ENCODE measurements at regions not wholly inside any gene's neighbourhood (a gene's known extent, or its start where the extent isn't known, plus 50 kb on each side); places are given as distances from the start of the nearest gene placed in this dataset.

DNA sequence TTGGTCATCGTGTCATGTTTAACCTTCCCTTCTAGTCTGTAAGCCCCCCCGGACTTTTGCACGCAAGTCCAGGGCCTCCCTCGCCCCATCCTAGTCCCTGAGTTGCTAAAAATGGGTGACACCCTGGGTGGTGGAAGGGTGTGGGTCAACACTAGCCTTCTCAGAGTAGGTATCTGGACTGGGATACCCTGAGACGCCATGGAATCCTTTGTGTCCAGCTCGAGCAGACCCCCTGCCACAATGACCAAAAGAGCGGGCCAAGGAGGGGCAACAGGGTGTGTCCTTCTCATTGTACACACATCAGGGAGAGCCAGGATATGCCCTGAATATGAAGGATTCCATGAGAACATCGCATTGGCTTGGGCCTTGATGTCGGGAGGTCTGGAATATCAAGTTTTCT, 67.5 kb upstream of the ATP12A start:
- POLR2A ChIA-PET: no interaction called here

DNA sequence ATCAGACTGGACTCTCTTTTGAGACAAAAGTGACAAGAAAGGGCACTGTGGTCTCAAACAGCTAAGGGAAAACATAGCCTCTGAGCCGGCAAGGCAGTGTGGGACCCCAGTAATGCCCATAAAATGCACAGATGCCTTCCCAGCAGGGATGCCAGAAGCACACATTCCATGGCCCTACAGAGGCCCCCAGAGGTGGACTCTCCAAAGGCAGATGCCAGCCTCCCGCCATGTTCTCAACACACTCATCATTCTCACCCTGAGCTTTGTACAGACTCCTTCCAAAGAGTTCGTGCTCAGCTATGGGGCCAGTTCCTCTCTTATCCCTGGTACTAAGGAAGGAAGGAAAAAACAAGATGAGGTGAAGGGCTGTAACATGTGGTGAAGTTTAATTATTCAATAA, 67.1 kb upstream of the ATP12A start:
- POLR2A ChIA-PET: no interaction called here
- WGBS (ENCODE audit: insufficient coverage): 89% methylated on average over 1 of the region's 3 CpGs

More for the DNA sequence above, 67.5 kb upstream of the ATP12A start:
- CTCF ChIA-PET: interaction anchor here (1.1 to 1.7 kb wide), 5 partner anchors 10 to 107 kb away, joined by 3 to 7 read pairs (median 4); no protein-coding TSS in a partner anchor
- peaks cover 0 to 9% (median under 1%) of the 10 kb centered on the region in 4 experiments for H3K4me1 ChIP-seq (ENCODE audit: control extremely low read depth in 1 of 4, control insufficient read depth in 4 of 4, insufficient read depth in 4 of 4, low read length in 3 of 4)
- no peak for DNase-seq
- H3K27me3 ChIP-seq (replicated peaks in 2 of 5; ENCODE audit: control insufficient read depth in 4 of 5, insufficient read depth in 5 of 5, low read length in 4 of 5): no peaks in the 10 kb centered on the region
- no peaks in the 10 kb centered on the region for H3K36me3 ChIP-seq (ENCODE audit: control insufficient read depth in 4 of 4, insufficient read depth in 4 of 4, low read length in 3 of 4)
- H3K9me3 ChIP-seq (ENCODE audit: control extremely low read depth in 1 of 5, control insufficient read depth in 4 of 5, insufficient read depth in 2 of 5, low read depth in 1 of 5, low read length in 4 of 5): no peaks in the 10 kb centered on the region
- H3K4me3 ChIP-seq (ENCODE audit: control insufficient read depth in 1 of 7, extremely low read depth in 1 of 7, insufficient read depth in 4 of 7, low read depth in 2 of 7, low read length in 6 of 7): no peak overlapping the region
- WGBS (ENCODE audit: insufficient coverage): over 99% methylated on average over 9 of the region's 9 CpGs
- H3K27ac ChIP-seq (ENCODE audit: insufficient read depth in 1 of 2, low read depth in 1 of 2, low read length in 2 of 2, poor library complexity in 1 of 2, severe bottlenecking in 2 of 2): no peak overlapping the region

DNA sequence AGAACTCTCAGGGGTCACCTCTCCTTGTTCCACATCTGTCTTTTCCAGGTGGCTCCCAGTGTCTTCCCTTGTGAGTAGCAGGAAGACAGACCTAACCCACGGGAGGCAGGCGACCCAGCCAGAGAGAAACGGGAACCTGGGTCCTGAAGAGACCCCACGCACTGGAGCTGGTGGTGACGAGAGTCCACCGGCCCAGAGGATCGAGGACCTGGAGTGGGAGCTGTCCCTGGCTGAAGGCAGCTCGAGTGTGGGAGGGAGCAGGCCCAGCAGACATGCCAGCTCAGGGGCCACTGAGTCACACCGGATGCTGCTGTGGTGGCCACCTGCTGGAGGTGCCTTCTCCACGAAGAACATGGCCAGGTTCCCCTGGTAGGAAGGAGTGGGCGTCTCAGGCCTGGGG, 66.5 kb upstream of the ATP12A start:
- WGBS (ENCODE audit: insufficient coverage): 95% methylated on average over 11 of the region's 11 CpGs
- CTCF ChIA-PET: interaction anchor here (0.6 to 1.7 kb wide), 4 partner anchors 9 to 526 kb away, joined by 3 to 4 read pairs (median 4); no protein-coding TSS in a partner anchor
- H3K27ac ChIP-seq (ENCODE audit: insufficient read depth in 1 of 2, low read depth in 1 of 2, low read length in 2 of 2, poor library complexity in 1 of 2, severe bottlenecking in 2 of 2): no peak overlapping the region
- no peaks in the 10 kb centered on the region for H3K9me3 ChIP-seq (ENCODE audit: control extremely low read depth in 1 of 5, control insufficient read depth in 4 of 5, insufficient read depth in 2 of 5, low read depth in 1 of 5, low read length in 4 of 5)
- no peak for DNase-seq
- POLR2A ChIA-PET: no interaction called here
- H3K36me3 ChIP-seq (ENCODE audit: control insufficient read depth in 4 of 4, insufficient read depth in 4 of 4, low read length in 3 of 4): no peaks in the 10 kb centered on the region
- no peak overlapping the region for H3K4me3 ChIP-seq (ENCODE audit: control insufficient read depth in 1 of 7, extremely low read depth in 1 of 7, insufficient read depth in 4 of 7, low read depth in 2 of 7, low read length in 6 of 7)
- no peaks in the 10 kb centered on the region for H3K27me3 ChIP-seq (replicated peaks in 2 of 5; ENCODE audit: control insufficient read depth in 4 of 5, insufficient read depth in 5 of 5, low read length in 4 of 5)
- H3K4me1 ChIP-seq (ENCODE audit: control extremely low read depth in 1 of 4, control insufficient read depth in 4 of 4, insufficient read depth in 4 of 4, low read length in 3 of 4): peaks cover 0 to 20% (median 11%) of the 10 kb centered on the region in 4 experiments

More for the DNA sequence above, 67.1 kb upstream of the ATP12A start:
- no peak for DNase-seq
- Histone ChIP-seq H3K4me1 (ENCODE audit: control extremely low read depth in 1 of 4, control insufficient read depth in 4 of 4, insufficient read depth in 4 of 4, low read length in 3 of 4) (peaks cover 0 to 13% (median 4%) of the 10 kb centered on the region in 4 experiments), H3K4me3 (ENCODE audit: control insufficient read depth in 1 of 7, extremely low read depth in 1 of 7, insufficient read depth in 4 of 7, low read depth in 2 of 7, low read length in 6 of 7) (no peak overlapping the region), H3K9me3 (ENCODE audit: control extremely low read depth in 1 of 5, control insufficient read depth in 4 of 5, insufficient read depth in 2 of 5, low read depth in 1 of 5, low read length in 4 of 5) (no peaks in the 10 kb centered on the region), H3K36me3 (ENCODE audit: control insufficient read depth in 4 of 4, insufficient read depth in 4 of 4, low read length in 3 of 4) (no peaks in the 10 kb centered on the region), H3K27me3 (replicated peaks in 2 of 5; ENCODE audit: control insufficient read depth in 4 of 5, insufficient read depth in 5 of 5, low read length in 4 of 5) (no peaks in the 10 kb centered on the region), H3K27ac (ENCODE audit: insufficient read depth in 1 of 2, low read depth in 1 of 2, low read length in 2 of 2, poor library complexity in 1 of 2, severe bottlenecking in 2 of 2) (no peak overlapping the region)
- CTCF ChIA-PET: interaction anchor here (1.1 to 1.7 kb wide), 4 partner anchors 10 to 107 kb away, joined by 3 to 4 read pairs (median 4); no protein-coding TSS in a partner anchor

DNA sequence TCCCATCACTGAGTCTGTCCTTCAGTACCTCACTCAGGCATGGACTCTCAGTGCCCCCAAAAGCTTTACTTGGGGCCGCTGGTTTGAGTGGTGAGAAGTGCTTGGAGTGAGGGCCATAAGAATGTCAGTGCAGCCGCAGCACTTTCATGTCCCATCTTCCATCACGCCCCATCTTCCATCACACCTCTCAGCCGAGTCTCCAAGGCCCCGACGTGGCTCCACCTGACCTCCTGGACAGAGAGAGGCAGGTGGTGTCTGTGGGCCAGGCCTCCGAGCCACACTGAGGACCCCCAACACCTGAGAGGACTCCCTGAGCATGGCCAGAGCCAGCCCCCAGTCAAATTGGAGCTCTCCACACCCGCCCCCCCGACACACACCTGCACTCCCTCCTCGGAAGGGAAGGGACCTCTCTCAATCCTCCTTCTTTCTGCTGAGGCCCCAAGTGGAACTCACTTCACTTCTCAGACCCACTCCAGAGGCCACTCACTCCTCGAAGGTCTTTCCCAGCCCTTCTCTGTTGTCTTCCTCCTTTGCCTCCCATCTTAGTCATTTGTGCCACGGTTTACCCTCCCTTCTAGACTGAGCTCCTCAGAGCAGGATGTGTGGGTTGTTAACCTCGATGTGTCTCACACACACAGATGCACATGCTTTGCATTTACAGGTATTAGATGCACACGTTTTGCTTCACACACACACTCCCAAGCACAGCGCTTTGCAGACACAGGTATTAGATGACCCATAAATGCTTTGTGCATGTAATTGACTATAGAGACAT, 65.7 kb upstream of the ATP12A start:
- peaks cover 5 to 27% (median 16%) of the 10 kb centered on the region in 4 experiments for H3K4me1 ChIP-seq (ENCODE audit: control extremely low read depth in 1 of 4, control insufficient read depth in 4 of 4, insufficient read depth in 4 of 4, low read length in 3 of 4)
- H3K27me3 ChIP-seq (replicated peaks in 2 of 5; ENCODE audit: control insufficient read depth in 4 of 5, insufficient read depth in 5 of 5, low read length in 4 of 5): no peaks in the 10 kb centered on the region
- no peak overlapping the region for H3K27ac ChIP-seq (ENCODE audit: insufficient read depth in 1 of 2, low read depth in 1 of 2, low read length in 2 of 2, poor library complexity in 1 of 2, severe bottlenecking in 2 of 2)
- no peaks in the 10 kb centered on the region for H3K36me3 ChIP-seq (ENCODE audit: control insufficient read depth in 4 of 4, insufficient read depth in 4 of 4, low read length in 3 of 4)
- ChIA-PET CTCF (interaction anchor here (0.6 to 1.6 kb wide), 3 partner anchors 8 to 525 kb away, joined by 3 to 4 read pairs (median 3); no protein-coding TSS in a partner anchor), POLR2A (no interaction called here)
- no peaks in the 10 kb centered on the region for H3K9me3 ChIP-seq (ENCODE audit: control extremely low read depth in 1 of 5, control insufficient read depth in 4 of 5, insufficient read depth in 2 of 5, low read depth in 1 of 5, low read length in 4 of 5)
- no peak overlapping the region for H3K4me3 ChIP-seq (ENCODE audit: control insufficient read depth in 1 of 7, extremely low read depth in 1 of 7, insufficient read depth in 4 of 7, low read depth in 2 of 7, low read length in 6 of 7)
- 95% methylated on average over 9 of the region's 15 CpGs for WGBS (ENCODE audit: insufficient coverage)
- DNase-seq: no peak

DNA sequence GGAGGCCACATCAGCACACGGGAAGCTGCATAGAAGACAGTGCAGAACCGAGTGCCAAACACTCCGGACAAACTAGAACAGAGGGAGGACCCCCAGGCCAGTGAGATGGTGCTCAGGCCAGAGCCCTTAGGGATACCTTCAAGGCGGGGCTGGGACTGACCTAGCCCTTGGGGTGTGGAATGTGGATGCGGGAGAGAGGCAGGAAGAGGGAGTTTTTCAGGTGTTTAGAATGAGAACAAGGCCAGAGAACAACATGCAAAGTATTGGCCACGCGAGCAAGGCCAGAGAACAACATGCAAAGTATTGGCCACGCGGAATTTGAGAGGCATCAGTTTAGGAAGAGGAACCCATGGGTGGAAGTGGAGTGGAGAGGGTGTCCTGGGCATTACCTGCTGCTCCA, 65.1 kb upstream of the ATP12A start:
- peaks cover 5 to 33% (median 16%) of the 10 kb centered on the region in 4 experiments for H3K4me1 ChIP-seq (ENCODE audit: control extremely low read depth in 1 of 4, control insufficient read depth in 4 of 4, insufficient read depth in 4 of 4, low read length in 3 of 4)
- 97% methylated on average over 7 of the region's 9 CpGs for WGBS (ENCODE audit: insufficient coverage)
- no peak overlapping the region for H3K4me3 ChIP-seq (ENCODE audit: control insufficient read depth in 1 of 7, extremely low read depth in 1 of 7, insufficient read depth in 4 of 7, low read depth in 2 of 7, low read length in 6 of 7)
- no peak for DNase-seq
- H3K27me3 ChIP-seq (replicated peaks in 2 of 5; ENCODE audit: control insufficient read depth in 4 of 5, insufficient read depth in 5 of 5, low read length in 4 of 5): no peaks in the 10 kb centered on the region
- no peaks in the 10 kb centered on the region for H3K36me3 ChIP-seq (ENCODE audit: control insufficient read depth in 4 of 4, insufficient read depth in 4 of 4, low read length in 3 of 4)
- no peaks in the 10 kb centered on the region for H3K9me3 ChIP-seq (ENCODE audit: control extremely low read depth in 1 of 5, control insufficient read depth in 4 of 5, insufficient read depth in 2 of 5, low read depth in 1 of 5, low read length in 4 of 5)
- ChIA-PET POLR2A (no interaction called here), CTCF (interaction anchor here (1.5 to 1.6 kb wide), 2 partner anchors 8 to 57 kb away, joined by 3 to 4 read pairs; no protein-coding TSS in a partner anchor)
- H3K27ac ChIP-seq (ENCODE audit: insufficient read depth in 1 of 2, low read depth in 1 of 2, low read length in 2 of 2, poor library complexity in 1 of 2, severe bottlenecking in 2 of 2): no peak overlapping the region

DNA sequence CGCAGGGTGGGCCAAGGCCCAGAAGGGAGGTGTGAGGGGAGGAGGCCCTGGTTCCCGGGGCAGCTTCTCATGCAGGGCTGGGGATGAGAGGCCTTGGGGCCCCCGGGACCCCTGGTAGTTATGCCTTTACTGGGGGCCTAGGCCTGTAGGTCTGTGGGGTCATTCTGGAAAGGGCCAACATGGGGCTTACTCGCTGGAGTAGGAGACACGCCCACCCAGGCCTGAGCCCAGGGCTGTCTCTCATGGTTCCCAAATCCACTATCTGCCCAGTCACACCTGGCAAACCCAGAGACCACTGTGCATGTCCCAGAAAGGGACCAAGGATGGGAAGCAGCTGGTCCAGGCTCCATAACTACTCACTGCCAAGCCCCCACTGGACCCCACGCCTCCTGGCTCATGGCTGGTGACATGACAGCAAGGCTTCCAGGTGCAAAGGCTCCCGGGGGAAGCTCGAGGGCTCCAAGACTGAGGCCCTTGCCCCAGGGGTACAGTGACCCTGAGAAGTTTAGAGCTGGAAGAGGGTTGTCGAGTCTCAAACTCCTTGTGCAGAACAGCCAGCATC, 64.2 kb upstream of the ATP12A start:
- no peaks in the 10 kb centered on the region for H3K36me3 ChIP-seq (ENCODE audit: control insufficient read depth in 4 of 4, insufficient read depth in 4 of 4, low read length in 3 of 4)
- CTCF ChIA-PET: interaction anchor here (0.9 to 1.6 kb wide), 3 partner anchors 9 to 56 kb away, joined by 3 to 4 read pairs (median 3); no protein-coding TSS in a partner anchor
- H3K4me3 ChIP-seq (ENCODE audit: control insufficient read depth in 1 of 7, extremely low read depth in 1 of 7, insufficient read depth in 4 of 7, low read depth in 2 of 7, low read length in 6 of 7): no peak overlapping the region
- no peaks in the 10 kb centered on the region for H3K9me3 ChIP-seq (ENCODE audit: control extremely low read depth in 1 of 5, control insufficient read depth in 4 of 5, insufficient read depth in 2 of 5, low read depth in 1 of 5, low read length in 4 of 5)
- 96% methylated on average over 5 of the region's 9 CpGs for WGBS (ENCODE audit: insufficient coverage)
- peaks cover 5 to 35% (median 16%) of the 10 kb centered on the region in 4 experiments for H3K4me1 ChIP-seq (ENCODE audit: control extremely low read depth in 1 of 4, control insufficient read depth in 4 of 4, insufficient read depth in 4 of 4, low read length in 3 of 4)
- no peak for DNase-seq
- H3K27me3 ChIP-seq (replicated peaks in 2 of 5; ENCODE audit: control insufficient read depth in 4 of 5, insufficient read depth in 5 of 5, low read length in 4 of 5): no peaks in the 10 kb centered on the region
- no peak overlapping the region for H3K27ac ChIP-seq (ENCODE audit: insufficient read depth in 1 of 2, low read depth in 1 of 2, low read length in 2 of 2, poor library complexity in 1 of 2, severe bottlenecking in 2 of 2)
- POLR2A ChIA-PET: no interaction called here

DNA sequence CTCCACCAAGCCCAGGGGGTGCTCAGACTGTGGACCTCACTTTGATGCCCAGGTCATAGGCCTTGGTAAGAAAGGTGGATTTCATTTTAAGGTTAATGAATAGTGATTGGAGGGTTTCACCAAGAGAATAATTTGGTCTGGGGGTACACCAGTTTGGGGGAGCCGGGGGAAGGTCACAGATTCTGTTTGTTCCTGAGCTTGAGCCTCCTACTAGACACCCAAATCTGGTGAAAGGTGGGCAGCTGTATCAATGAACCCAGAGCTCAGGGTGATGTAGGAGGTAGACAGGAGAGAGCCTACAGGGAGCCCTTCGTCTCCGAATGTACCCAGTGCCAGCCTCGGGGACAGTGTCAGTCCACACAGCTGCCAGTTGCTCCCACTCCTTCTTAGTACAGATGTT, 63.7 kb upstream of the ATP12A start:
- Histone ChIP-seq H3K27ac (ENCODE audit: insufficient read depth in 1 of 2, low read depth in 1 of 2, low read length in 2 of 2, poor library complexity in 1 of 2, severe bottlenecking in 2 of 2) (no peak overlapping the region), H3K27me3 (replicated peaks in 2 of 5; ENCODE audit: control insufficient read depth in 4 of 5, insufficient read depth in 5 of 5, low read length in 4 of 5) (no peaks in the 10 kb centered on the region), H3K4me1 (ENCODE audit: control extremely low read depth in 1 of 4, control insufficient read depth in 4 of 4, insufficient read depth in 4 of 4, low read length in 3 of 4) (peaks cover 5 to 35% (median 16%) of the 10 kb centered on the region in 4 experiments), H3K4me3 (ENCODE audit: control insufficient read depth in 1 of 7, extremely low read depth in 1 of 7, insufficient read depth in 4 of 7, low read depth in 2 of 7, low read length in 6 of 7) (no peak overlapping the region), H3K9me3 (ENCODE audit: control extremely low read depth in 1 of 5, control insufficient read depth in 4 of 5, insufficient read depth in 2 of 5, low read depth in 1 of 5, low read length in 4 of 5) (no peaks in the 10 kb centered on the region), H3K36me3 (ENCODE audit: control insufficient read depth in 4 of 4, insufficient read depth in 4 of 4, low read length in 3 of 4) (no peaks in the 10 kb centered on the region)
- WGBS (ENCODE audit: insufficient coverage): 100% methylated on average over 4 of the region's 4 CpGs
- POLR2A ChIA-PET: no interaction called here
- CTCF ChIA-PET: interaction anchor here (0.9 kb wide), 1 partner anchor 11 kb away, joined by 3 read pairs; no protein-coding TSS in a partner anchor
- no peak for DNase-seq

All from common myeloid progenitor, CD34-positive (primary cell).